Astrocyte of the hippocampus (primary cell): ENCODE measurements at regions not wholly inside any gene's neighbourhood (a gene's known extent, or its start where the extent isn't known, plus 50 kb on each side); places are given as distances from the start of the nearest gene placed in this dataset.
"Not testable (repeated sequence)": the region's sequence is repeated elsewhere in the genome, so short reads cannot be mapped to it uniquely, and the experiment has no call there.

Experiments
- DNase-seq: peaks from one replicate; pipeline ENCODE4 v3.0.0; 2011; ENCODE audit warnings: low read depth, low spot score

GRCh38 chr12:62168411-62168810, 91.8 kb upstream of the USP15 start:
- DNase-seq, result no peak

- DNase-seq, result no peak
Observed at GRCh38 chr12:62170241-62170640, 90.0 kb upstream of the USP15 start.

DNA sequence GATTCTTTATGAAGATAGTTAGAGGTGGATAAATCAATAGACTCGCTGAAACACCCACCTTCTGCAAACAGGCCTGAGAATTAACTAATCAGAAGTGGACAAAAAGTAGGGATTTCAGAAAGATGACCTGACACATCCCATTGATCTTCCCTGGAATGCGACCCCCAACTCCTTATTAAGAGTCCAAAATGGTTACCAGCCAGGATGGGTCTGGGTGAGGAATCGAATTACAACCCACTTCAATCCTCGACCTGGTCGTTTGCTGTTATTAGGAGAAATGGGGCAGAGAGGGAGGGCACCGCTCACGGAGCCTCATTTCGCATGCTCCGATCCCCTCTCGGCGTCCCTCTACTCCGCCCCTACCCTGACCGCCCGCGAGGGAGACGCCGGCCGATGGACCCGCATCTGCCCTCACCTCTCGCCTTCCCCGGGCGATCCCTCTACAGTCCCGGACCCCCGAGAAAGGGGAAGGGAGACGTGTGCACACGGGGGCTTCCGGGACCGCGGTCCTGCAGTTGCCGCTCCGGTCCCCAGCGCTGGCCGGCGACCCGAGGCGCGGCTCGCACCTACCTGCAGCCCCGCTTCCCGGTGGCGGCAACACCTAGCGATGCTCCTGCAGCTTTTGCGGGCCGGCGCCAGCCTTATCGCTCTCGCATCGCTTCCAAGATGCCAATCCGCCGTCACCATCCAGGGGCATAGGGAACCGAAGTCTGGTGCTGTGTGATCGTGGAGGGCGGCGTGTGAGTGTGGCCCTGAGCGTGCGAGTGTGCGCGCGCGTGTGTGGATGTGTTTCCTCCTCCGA, 69.3 kb upstream of the USP15 start:
- peak; percentile 26 for DNase-seq

DNA sequence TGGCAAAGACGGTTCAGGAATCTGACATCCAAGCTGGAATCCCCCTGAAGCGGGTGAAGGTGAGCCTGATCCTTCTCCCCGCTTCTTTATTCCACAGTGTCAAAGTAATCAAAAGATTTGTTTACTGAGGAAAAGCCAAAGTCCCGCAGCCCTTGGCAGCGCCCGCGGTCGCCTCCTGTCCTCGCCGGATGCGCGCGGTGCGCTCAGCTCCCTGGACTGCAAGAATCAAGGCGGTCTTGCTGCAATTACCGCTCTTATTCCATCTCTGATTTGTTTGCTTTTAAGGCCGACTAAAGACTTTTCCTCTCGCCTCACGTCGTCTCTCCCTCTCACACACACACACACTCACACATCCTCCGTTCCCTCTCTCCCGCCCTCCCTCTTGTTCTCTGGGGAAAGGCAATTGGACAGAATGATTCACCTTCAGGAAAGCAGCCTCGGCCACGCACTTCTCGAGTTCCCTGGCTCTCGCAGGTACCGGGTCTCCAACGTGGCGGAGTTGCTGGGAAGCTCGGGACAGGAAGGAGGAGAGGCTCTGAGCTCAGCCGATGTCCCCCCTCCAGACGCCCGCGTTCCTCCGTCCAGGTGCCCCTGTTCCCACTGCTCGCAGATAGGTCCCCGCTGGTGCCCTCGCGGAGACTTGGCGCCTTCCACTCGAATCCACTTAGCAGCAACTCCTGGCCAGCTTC, 68.6 kb upstream of the USP15 start:
- peak; percentile 50 for DNase-seq

GRCh38 chr12:62192180-62192902, 67.9 kb upstream of the USP15 start:
- DNase-seq, result peak; percentile 91

- no peak for DNase-seq
Observed at GRCh38 chr12:62192903-62193250, 67.3 kb upstream of the USP15 start.

- DNase-seq, result no peak
Observed at GRCh38 chr12:62194031-62194430, 66.2 kb upstream of the USP15 start.

- DNase-seq, result peak; percentile 21
Observed at GRCh38 chr12:62194616-62195015, 65.6 kb upstream of the USP15 start.

- DNase-seq, result no peak
Observed at GRCh38 chr12:62196146-62196545, 64.1 kb upstream of the USP15 start.

DNA sequence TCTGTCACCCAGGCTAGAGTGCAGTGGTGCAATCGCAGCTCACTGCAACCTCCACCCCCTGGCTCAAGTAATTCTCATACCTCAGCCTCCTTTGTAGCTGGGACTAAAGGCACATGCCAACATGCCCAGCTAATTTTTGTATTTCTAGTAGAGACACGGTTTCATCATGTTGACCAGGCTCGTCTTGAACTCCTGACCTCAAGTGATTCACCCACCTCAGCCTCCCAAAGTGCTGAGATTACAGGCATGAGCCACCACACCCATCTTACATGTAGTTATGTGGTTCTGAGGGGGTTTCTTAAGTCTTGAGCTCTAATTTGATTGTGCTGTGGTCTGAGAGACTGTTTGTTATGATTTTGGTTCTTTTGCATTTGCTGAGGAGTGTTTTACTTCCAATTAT, 57.3 kb upstream of the USP15 start:
- not testable (repeated sequence) for DNase-seq

GRCh38 chr12:62205346-62205745, 54.9 kb upstream of the USP15 start:
- no peak for DNase-seq

DNA sequence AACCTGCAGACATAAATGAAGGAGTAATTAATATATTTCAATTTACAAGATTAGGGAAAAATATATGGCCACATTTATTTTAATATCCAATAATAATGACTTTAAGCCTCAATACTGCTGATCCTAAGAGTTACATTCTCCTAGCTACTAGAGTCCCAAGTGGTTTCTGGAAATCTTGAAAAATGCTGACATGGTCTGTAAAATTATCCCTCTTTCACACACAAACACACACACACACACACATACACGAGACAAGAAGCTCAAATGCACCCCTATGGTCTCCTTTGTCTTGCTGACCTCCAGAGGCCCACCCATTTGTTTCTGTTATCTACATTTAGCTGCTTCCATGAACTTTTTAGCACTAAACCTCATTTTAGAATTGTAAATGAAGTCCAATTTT, 53.0 kb upstream of the USP15 start:
- no peak for DNase-seq
